ENCODE measurements at regions not wholly inside any gene's neighbourhood (a gene's known extent, or its start where the extent isn't known, plus 50 kb on each side); places are given as distances from the start of the nearest gene placed in this dataset.
"Not testable (repeated sequence)": the region's sequence is repeated elsewhere in the genome, so short reads cannot be mapped to it uniquely, and the experiment has no call there.

DNA sequence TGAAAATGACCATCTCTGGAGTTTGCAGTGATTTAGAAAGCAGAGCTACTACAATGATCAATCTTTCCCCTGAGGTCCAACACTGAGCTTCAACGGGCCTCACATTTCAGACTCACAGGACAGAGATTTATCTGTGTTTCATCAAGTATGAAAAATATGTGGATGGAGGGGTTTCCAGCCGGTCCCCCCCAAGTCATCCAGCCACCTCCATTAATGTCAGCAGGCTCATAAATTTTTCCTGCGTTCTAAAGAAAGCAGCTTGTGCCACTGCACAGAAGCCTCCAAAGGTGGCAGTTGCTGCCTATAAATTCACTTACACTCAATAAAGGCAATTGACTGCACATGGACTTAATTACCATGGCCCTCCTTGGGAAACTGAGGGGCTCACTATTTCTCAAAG, 117.4 kb upstream of the ACKR3 start:
- no peak overlapping the region for H3K27ac ChIP-seq (ENCODE audit: low read length)
- H3K4me3 ChIP-seq (ENCODE audit: low read length) = no peak overlapping the region
- no CpG with 5 or more reads among the region's 3 CpGs for WGBS (ENCODE audit: insufficient coverage, insufficient read length)
- H3K9me3 ChIP-seq (ENCODE audit: control insufficient read depth, insufficient read depth, low read length) = no peaks in the 10 kb centered on the region
- H3K36me3 ChIP-seq (ENCODE audit: control insufficient read depth, insufficient read depth, low read length) = no peaks in the 10 kb centered on the region
- H3K27me3 ChIP-seq (ENCODE audit: control insufficient read depth, insufficient read depth, low read length) = no peaks in the 10 kb centered on the region
- DNase-seq (ENCODE audit: low read depth, low spot score) = no peak
- no peaks in the 10 kb centered on the region for H3K4me1 ChIP-seq (ENCODE audit: control insufficient read depth, insufficient read depth, low read length)

- Histone ChIP-seq H3K27ac (ENCODE audit: low read length) (no peak overlapping the region), H3K27me3 (ENCODE audit: control insufficient read depth, insufficient read depth, low read length) (no peaks in the 10 kb centered on the region), H3K9me3 (ENCODE audit: control insufficient read depth, insufficient read depth, low read length) (peaks cover 1% of the 10 kb centered on the region; the same call in 1 of the 2 replicates), H3K36me3 (ENCODE audit: control insufficient read depth, insufficient read depth, low read length) (no peaks in the 10 kb centered on the region), H3K4me1 (ENCODE audit: control insufficient read depth, insufficient read depth, low read length) (no peaks in the 10 kb centered on the region), H3K4me3 (ENCODE audit: low read length) (no peak overlapping the region)
- no CpG with 5 or more reads among the region's 10 CpGs for WGBS (ENCODE audit: insufficient coverage, insufficient read length)
- no peak for DNase-seq (ENCODE audit: low read depth, low spot score)
Measured at GRCh38 chr2:236454076-236454475, 115.5 kb upstream of the ACKR3 start.

DNA sequence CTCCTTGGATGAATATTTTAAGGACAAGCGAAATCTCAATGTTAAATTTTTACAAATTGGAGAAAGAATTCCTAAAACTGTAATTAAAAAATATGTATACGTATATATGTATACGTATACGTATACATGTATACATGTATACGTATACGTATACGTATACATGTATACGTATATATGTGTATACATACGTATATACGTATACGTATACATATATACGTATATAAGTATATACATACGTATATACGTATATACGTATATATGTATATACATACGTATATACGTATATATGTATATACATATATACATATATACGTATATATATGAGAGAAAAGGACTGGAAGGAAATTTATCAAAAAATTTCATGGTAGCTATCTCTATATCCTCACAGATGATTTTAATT, 110.2 kb upstream of the ACKR3 start:
- H3K4me3 ChIP-seq (ENCODE audit: low read length) = no peak overlapping the region
- H3K27me3 ChIP-seq (ENCODE audit: control insufficient read depth, insufficient read depth, low read length) = no peaks in the 10 kb centered on the region
- DNase-seq (ENCODE audit: low read depth, low spot score) = no peak
- H3K27ac ChIP-seq (ENCODE audit: low read length) = no peak overlapping the region
- no peaks in the 10 kb centered on the region for H3K4me1 ChIP-seq (ENCODE audit: control insufficient read depth, insufficient read depth, low read length)
- no CpG with 5 or more reads among the region's 18 CpGs for WGBS (ENCODE audit: insufficient coverage, insufficient read length)
- H3K9me3 ChIP-seq (ENCODE audit: control insufficient read depth, insufficient read depth, low read length) = peaks cover 3% of the 10 kb centered on the region; the same call in 1 of the 2 replicates
- no peaks in the 10 kb centered on the region for H3K36me3 ChIP-seq (ENCODE audit: control insufficient read depth, insufficient read depth, low read length)

DNA sequence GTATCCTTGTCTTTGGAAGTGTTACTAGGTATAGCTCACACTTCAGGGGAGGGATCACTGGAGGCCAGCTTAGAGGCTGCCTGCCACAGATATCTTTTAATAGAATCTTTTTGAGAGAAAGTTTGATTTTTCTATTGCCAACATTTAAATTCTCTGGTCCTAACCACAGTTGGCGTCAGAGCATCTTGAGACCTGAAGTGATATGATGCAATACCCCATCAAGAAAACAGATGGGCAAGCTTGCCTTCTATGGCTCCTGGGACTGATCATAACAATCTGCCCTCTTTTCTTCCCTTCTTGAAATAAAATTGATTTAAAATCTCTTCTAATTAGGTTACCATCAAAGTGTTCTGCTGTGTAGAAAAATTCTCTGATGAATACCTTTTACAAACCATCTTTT, 105.5 kb upstream of the ACKR3 start:
- H3K4me1 ChIP-seq (ENCODE audit: control insufficient read depth, insufficient read depth, low read length) = no peaks in the 10 kb centered on the region
- peaks cover 2% of the 10 kb centered on the region; the same call in 1 of the 2 replicates for H3K9me3 ChIP-seq (ENCODE audit: control insufficient read depth, insufficient read depth, low read length)
- H3K36me3 ChIP-seq (ENCODE audit: control insufficient read depth, insufficient read depth, low read length) = no peaks in the 10 kb centered on the region
- no peak for DNase-seq (ENCODE audit: low read depth, low spot score)
- WGBS (ENCODE audit: insufficient coverage, insufficient read length) = no CpG with 5 or more reads among the region's 1 CpG
- H3K27ac ChIP-seq (ENCODE audit: low read length) = no peak overlapping the region
- H3K4me3 ChIP-seq (ENCODE audit: low read length) = no peak overlapping the region
- no peaks in the 10 kb centered on the region for H3K27me3 ChIP-seq (ENCODE audit: control insufficient read depth, insufficient read depth, low read length)

DNA sequence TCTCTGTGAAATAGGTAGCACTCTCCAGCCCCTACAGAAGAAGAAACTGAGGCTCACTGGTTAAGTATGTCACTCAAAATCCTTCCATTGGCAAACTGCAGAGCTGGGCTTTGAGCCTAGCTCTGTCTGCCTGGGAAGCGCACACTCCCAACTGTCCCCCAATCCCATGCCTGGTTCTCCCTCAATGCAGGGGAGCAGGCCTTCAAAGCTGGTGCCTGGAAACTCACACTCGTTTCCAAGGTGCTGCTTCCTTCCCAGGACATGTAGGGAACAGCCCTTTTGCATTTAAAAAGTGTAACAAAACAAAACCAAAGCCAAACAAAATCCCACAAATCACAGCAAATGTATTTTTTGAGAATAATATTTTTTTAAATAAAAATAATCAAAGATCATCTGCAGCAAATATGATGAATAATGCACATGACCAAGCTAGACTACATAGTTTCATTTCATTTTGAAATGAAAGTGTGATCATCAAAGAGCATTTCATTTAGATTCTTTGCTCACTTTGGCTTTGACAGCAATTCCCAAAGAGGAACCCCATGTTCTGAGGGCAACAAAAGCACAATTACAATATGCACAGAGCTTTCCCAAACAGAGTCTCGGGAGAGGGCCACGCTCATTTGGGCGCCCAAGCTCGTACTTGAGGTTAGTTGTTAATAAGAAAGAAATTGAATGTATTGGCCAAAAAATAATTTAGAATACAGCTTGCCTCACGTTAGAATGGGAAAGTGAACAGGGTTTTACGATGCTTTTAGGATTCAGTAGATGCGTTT, 96.7 kb upstream of the ACKR3 start:
- H3K9me3 ChIP-seq (ENCODE audit: control insufficient read depth, insufficient read depth, low read length) = no peaks in the 10 kb centered on the region
- no peak overlapping the region for H3K4me3 ChIP-seq (ENCODE audit: low read length)
- no peaks in the 10 kb centered on the region for H3K36me3 ChIP-seq (ENCODE audit: control insufficient read depth, insufficient read depth, low read length)
- WGBS (ENCODE audit: insufficient coverage, insufficient read length) = no CpG with 5 or more reads among the region's 9 CpGs
- no peak for DNase-seq (ENCODE audit: low read depth, low spot score)
- no peaks in the 10 kb centered on the region for H3K27me3 ChIP-seq (ENCODE audit: control insufficient read depth, insufficient read depth, low read length)
- no peaks in the 10 kb centered on the region; the same call in 1 of the 2 replicates for H3K4me1 ChIP-seq (ENCODE audit: control insufficient read depth, insufficient read depth, low read length)
- no peak overlapping the region for H3K27ac ChIP-seq (ENCODE audit: low read length)

DNA sequence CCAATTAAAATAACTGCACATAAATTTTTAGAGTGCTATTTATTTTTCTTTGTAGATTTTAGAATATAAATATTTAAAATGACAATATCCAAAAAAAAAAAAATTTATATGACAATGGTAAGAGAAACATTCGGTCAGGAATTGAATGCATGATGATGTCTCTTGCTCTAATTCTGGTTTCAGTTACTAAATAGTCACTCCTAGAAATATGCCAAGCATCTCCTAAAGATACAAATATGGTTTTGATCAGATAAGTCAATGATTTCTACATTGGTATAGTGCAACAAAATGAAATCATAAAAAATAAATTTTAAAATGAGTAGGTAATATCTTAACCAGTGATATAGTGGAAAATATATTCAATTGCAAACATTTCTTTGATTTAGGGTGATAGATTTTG, 95.9 kb upstream of the ACKR3 start:
- H3K4me1 ChIP-seq (ENCODE audit: control insufficient read depth, insufficient read depth, low read length) = no peaks in the 10 kb centered on the region; the same call in 1 of the 2 replicates
- no peaks in the 10 kb centered on the region for H3K27me3 ChIP-seq (ENCODE audit: control insufficient read depth, insufficient read depth, low read length)
- no peak overlapping the region for H3K4me3 ChIP-seq (ENCODE audit: low read length)
- no peaks in the 10 kb centered on the region for H3K9me3 ChIP-seq (ENCODE audit: control insufficient read depth, insufficient read depth, low read length)
- no peak for DNase-seq (ENCODE audit: low read depth, low spot score)
- WGBS (ENCODE audit: insufficient coverage, insufficient read length) = no CpG with 5 or more reads among the region's 1 CpG
- H3K36me3 ChIP-seq (ENCODE audit: control insufficient read depth, insufficient read depth, low read length) = no peaks in the 10 kb centered on the region
- no peak overlapping the region for H3K27ac ChIP-seq (ENCODE audit: low read length)

DNA sequence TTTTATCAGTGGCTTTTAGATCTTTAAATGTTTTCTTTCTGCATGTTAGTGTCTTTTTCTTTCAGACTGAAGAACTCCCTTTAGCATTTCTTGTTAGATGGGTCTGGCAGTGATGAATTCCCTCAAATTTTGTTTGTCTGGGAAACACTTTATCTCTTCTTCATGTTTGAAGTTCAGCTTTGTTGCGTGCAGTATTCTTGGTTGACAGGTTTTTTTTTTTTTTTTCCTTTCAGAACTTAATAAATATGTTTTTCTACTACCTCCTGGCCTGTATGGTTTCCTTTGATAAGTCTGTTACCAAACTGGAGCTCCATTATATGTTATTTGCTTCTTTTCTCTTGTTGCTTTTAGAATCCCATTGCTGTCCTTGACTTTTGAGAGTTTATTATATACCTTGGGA, 89.8 kb upstream of the ACKR3 start:
- Histone ChIP-seq H3K4me3 (ENCODE audit: low read length) (no peak overlapping the region), H3K27me3 (ENCODE audit: control insufficient read depth, insufficient read depth, low read length) (no peaks in the 10 kb centered on the region), H3K27ac (ENCODE audit: low read length) (no peak overlapping the region), H3K36me3 (ENCODE audit: control insufficient read depth, insufficient read depth, low read length) (no peaks in the 10 kb centered on the region), H3K4me1 (ENCODE audit: control insufficient read depth, insufficient read depth, low read length) (no peaks in the 10 kb centered on the region), H3K9me3 (ENCODE audit: control insufficient read depth, insufficient read depth, low read length) (peaks cover 2% of the 10 kb centered on the region)
- no CpG with 5 or more reads among the region's 1 CpG for WGBS (ENCODE audit: insufficient coverage, insufficient read length)
- DNase-seq (ENCODE audit: low read depth, low spot score) = no peak

DNA sequence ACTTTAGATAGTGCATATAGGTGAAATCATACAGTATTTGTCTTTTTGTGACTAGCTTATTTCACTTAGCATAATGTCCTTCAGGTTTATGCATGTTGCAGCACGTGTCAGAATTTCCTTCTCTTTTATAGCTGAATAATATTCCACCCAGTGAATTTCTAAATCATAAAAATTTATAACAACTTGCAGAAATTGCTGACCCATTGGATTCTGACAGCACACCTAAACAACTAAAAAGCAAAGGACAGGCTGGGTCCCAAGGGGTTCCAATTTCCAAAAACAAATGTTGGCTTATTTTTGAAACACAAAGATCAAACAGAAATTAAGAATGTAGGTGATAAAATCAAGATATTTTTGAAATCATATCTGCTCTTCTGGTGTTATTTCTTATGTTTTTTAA, 86.5 kb upstream of the ACKR3 start:
- H3K27ac ChIP-seq (ENCODE audit: low read length) = no peak overlapping the region
- no peaks in the 10 kb centered on the region for H3K36me3 ChIP-seq (ENCODE audit: control insufficient read depth, insufficient read depth, low read length)
- no peaks in the 10 kb centered on the region for H3K4me1 ChIP-seq (ENCODE audit: control insufficient read depth, insufficient read depth, low read length)
- no CpG with 5 or more reads among the region's 1 CpG for WGBS (ENCODE audit: insufficient coverage, insufficient read length)
- H3K4me3 ChIP-seq (ENCODE audit: low read length) = no peak overlapping the region
- H3K27me3 ChIP-seq (ENCODE audit: control insufficient read depth, insufficient read depth, low read length) = no peaks in the 10 kb centered on the region
- DNase-seq (ENCODE audit: low read depth, low spot score) = no peak
- H3K9me3 ChIP-seq (ENCODE audit: control insufficient read depth, insufficient read depth, low read length) = peaks cover 2% of the 10 kb centered on the region

DNA sequence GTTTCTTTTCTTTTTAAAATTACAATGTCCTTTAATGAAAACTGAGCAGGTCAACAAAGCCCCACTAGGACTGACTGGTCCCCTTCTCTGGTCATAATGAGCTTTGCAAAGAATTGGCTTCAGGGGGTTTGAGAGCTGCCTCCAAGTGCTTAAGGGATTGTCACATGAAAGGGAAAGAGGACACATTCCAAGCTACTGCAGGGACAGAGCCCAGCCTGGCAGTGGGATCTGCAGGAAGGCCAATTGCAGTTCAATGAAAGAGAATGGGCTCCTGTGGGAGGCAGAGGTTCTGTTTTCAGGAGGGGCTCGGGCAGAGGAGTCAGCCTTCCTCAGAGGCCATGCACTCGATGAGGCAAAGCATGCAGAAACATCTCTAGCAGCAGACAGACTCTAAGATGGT, 84.1 kb upstream of the ACKR3 start:
- WGBS (ENCODE audit: insufficient coverage, insufficient read length) = no CpG with 5 or more reads among the region's 2 CpGs

GRCh38 chr2:236489083-236489482, 80.5 kb upstream of the ACKR3 start:
- H3K36me3 ChIP-seq (ENCODE audit: control insufficient read depth, insufficient read depth, low read length); H3K4me3 ChIP-seq (ENCODE audit: low read length); H3K27ac ChIP-seq (ENCODE audit: low read length); H3K4me1 ChIP-seq (ENCODE audit: control insufficient read depth, insufficient read depth, low read length); DNase-seq (ENCODE audit: low read depth, low spot score); H3K9me3 ChIP-seq (ENCODE audit: control insufficient read depth, insufficient read depth, low read length); H3K27me3 ChIP-seq (ENCODE audit: control insufficient read depth, insufficient read depth, low read length): not testable (repeated sequence)
- no CpG with 5 or more reads among the region's 5 CpGs for WGBS (ENCODE audit: insufficient coverage, insufficient read length)

More for the DNA sequence above, 84.1 kb upstream of the ACKR3 start:
- no peak for DNase-seq (ENCODE audit: low read depth, low spot score)
- H3K27me3 ChIP-seq (ENCODE audit: control insufficient read depth, insufficient read depth, low read length) = no peaks in the 10 kb centered on the region
- H3K27ac ChIP-seq (ENCODE audit: low read length) = no peak overlapping the region
- no peaks in the 10 kb centered on the region for H3K4me1 ChIP-seq (ENCODE audit: control insufficient read depth, insufficient read depth, low read length)
- peaks cover 2% of the 10 kb centered on the region for H3K9me3 ChIP-seq (ENCODE audit: control insufficient read depth, insufficient read depth, low read length)
- H3K4me3 ChIP-seq (ENCODE audit: low read length) = no peak overlapping the region
- no peaks in the 10 kb centered on the region for H3K36me3 ChIP-seq (ENCODE audit: control insufficient read depth, insufficient read depth, low read length)

GRCh38 chr2:236489895-236490404, 79.7 kb upstream of the ACKR3 start:
- Histone ChIP-seq H3K27ac (ENCODE audit: low read length) (no peak overlapping the region), H3K36me3 (ENCODE audit: control insufficient read depth, insufficient read depth, low read length) (no peaks in the 10 kb centered on the region), H3K4me1 (ENCODE audit: control insufficient read depth, insufficient read depth, low read length) (no peaks in the 10 kb centered on the region), H3K27me3 (ENCODE audit: control insufficient read depth, insufficient read depth, low read length) (no peaks in the 10 kb centered on the region), H3K4me3 (ENCODE audit: low read length) (no peak overlapping the region), H3K9me3 (ENCODE audit: control insufficient read depth, insufficient read depth, low read length) (no peaks in the 10 kb centered on the region)
- no peak for DNase-seq (ENCODE audit: low read depth, low spot score)
- no CpG with 5 or more reads among the region's 3 CpGs for WGBS (ENCODE audit: insufficient coverage, insufficient read length)
